ENCODE measurements at regions not wholly inside any gene's neighbourhood (a gene's known extent, or its start where the extent isn't known, plus 50 kb on each side); places are given as distances from the start of the nearest gene placed in this dataset.

DNA sequence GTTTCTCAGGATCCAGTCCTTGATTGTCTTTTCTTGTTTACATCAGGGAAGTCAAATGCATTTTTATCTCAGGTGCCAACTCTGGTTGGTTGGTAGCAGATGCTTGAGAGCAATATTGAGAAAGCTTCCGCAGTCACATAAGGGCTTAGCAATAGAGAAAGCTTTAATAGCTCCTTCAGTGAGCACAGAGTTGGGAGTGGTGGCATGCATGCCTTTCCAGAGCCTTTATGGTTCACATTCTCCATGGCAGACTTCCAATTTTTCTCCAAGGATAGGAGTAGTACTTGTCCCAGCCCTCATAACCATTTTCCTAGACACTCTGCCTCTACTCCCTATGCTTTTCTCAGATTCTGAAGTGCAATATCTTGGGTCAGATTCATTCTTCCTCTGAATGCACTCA lies 280.4 kb downstream of the AEBP2 start:
- no peak for TF ChIP-seq CTCF (IDR thresholded peaks at IDR 0.05; ENCODE audit: insufficient read depth, low read length, severe bottlenecking)
- no peaks in the 10 kb centered on the region for H3K27me3 ChIP-seq (ENCODE audit: control insufficient read depth, insufficient read depth, low read length)
- FAIRE-seq (no peak), DNase-seq (ENCODE audit: low read depth) (no peak)
- H3K36me3 ChIP-seq (ENCODE audit: control insufficient read depth, insufficient read depth, low read length): no peaks in the 10 kb centered on the region
- H3K4me3 ChIP-seq (ENCODE audit: low read depth, low read length): no peak overlapping the region

DNA sequence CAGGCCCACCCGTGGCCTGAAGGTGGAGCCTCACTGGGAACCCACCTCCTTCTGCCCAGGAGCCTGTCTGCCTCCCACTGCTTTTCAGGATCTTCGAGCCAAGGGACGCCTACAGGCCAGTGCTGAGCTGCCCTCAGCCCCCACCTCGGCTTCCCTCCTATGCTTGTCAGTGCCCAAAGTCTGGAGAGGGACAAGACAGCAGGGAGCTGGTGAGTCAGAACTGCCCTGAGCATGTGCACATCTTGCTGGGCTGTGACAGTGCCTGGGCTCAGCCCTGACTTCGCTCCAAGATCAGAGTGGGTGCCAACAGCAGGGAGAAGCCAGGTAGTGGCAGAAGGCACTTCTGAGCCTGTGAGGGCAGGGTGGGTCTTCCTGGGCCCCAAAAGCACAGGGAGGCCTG lies 286.8 kb downstream of the AEBP2 start:
- H3K27me3 ChIP-seq (ENCODE audit: control insufficient read depth, insufficient read depth, low read length): no peaks in the 10 kb centered on the region
- H3K4me3 ChIP-seq (ENCODE audit: low read depth, low read length): no peak overlapping the region
- no peak for FAIRE-seq
- no peaks in the 10 kb centered on the region for H3K36me3 ChIP-seq (ENCODE audit: control insufficient read depth, insufficient read depth, low read length)
- no peak for DNase-seq (ENCODE audit: low read depth)
- TF ChIP-seq CTCF (IDR thresholded peaks at IDR 0.05; ENCODE audit: insufficient read depth, low read length, severe bottlenecking): no peak

GRCh38 chr12:19726592-19726991 lies 287.3 kb downstream of the AEBP2 start:
- TF ChIP-seq CTCF (IDR thresholded peaks at IDR 0.05; ENCODE audit: insufficient read depth, low read length, severe bottlenecking): no peak
- no peaks in the 10 kb centered on the region for H3K27me3 ChIP-seq (ENCODE audit: control insufficient read depth, insufficient read depth, low read length)
- H3K4me3 ChIP-seq (ENCODE audit: low read depth, low read length): no peak overlapping the region
- no peaks in the 10 kb centered on the region for H3K36me3 ChIP-seq (ENCODE audit: control insufficient read depth, insufficient read depth, low read length)
- FAIRE-seq: no peak
- no peak for DNase-seq (ENCODE audit: low read depth)

DNA sequence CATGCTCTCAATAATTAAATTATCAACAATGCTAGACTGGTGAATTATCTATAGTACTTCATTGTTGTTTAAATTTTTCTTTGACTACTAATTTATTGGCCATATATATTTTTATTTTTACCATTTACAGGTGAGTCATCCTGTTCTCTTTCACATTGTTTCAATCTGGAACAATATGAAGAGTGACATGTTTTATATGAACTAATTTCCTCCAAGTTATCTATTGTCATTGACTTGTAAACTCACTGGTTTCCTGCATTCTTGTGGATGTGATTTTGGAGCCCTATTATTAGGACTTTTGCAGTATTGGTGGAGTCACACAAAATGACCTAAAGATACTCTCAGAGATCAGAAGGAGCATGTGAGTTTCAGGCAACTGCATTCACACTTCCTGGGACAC lies 297.7 kb downstream of the AEBP2 start:
- no peak for FAIRE-seq
- H3K36me3 ChIP-seq (ENCODE audit: control insufficient read depth, insufficient read depth, low read length): no peaks in the 10 kb centered on the region
- H3K27me3 ChIP-seq (ENCODE audit: control insufficient read depth, insufficient read depth, low read length): no peaks in the 10 kb centered on the region
- no peak overlapping the region for H3K4me3 ChIP-seq (ENCODE audit: low read depth, low read length)
- DNase-seq (ENCODE audit: low read depth): no peak
- no peak for TF ChIP-seq CTCF (IDR thresholded peaks at IDR 0.05; ENCODE audit: insufficient read depth, low read length, severe bottlenecking)

- no peak for FAIRE-seq
- no peak overlapping the region for H3K4me3 ChIP-seq (ENCODE audit: low read depth, low read length)
- no peaks in the 10 kb centered on the region for H3K36me3 ChIP-seq (ENCODE audit: control insufficient read depth, insufficient read depth, low read length)
- TF ChIP-seq CTCF (IDR thresholded peaks at IDR 0.05; ENCODE audit: insufficient read depth, low read length, severe bottlenecking): peak; percentile 50
- H3K27me3 ChIP-seq (ENCODE audit: control insufficient read depth, insufficient read depth, low read length): no peaks in the 10 kb centered on the region
- peak; percentile 52 for DNase-seq (ENCODE audit: low read depth)
Observed at GRCh38 chr12:19739195-19739776, 300.0 kb downstream of the AEBP2 start.

GRCh38 chr12:19740472-19741131 lies 301.3 kb downstream of the AEBP2 start:
- no peak overlapping the region for H3K4me3 ChIP-seq (ENCODE audit: low read depth, low read length)
- DNase-seq (ENCODE audit: low read depth) (no peak), FAIRE-seq (no peak)
- no peak for TF ChIP-seq CTCF (IDR thresholded peaks at IDR 0.05; ENCODE audit: insufficient read depth, low read length, severe bottlenecking)
- H3K27me3 ChIP-seq (ENCODE audit: control insufficient read depth, insufficient read depth, low read length): no peaks in the 10 kb centered on the region
- H3K36me3 ChIP-seq (ENCODE audit: control insufficient read depth, insufficient read depth, low read length): no peaks in the 10 kb centered on the region

All from bronchial epithelial cell (primary cell).